Left lung (tissue), 4 donors: ENCODE measurements at regions not wholly inside any gene's neighbourhood (a gene's known extent, or its start where the extent isn't known, plus 50 kb on each side); places are given as distances from the start of the nearest gene placed in this dataset.

ENCODE experiments used
- ATAC-seq: fragments of 200-7000 bp; cut with Tn5 transposase; one replicate; pipeline ENCODE4 v1.9.1; 2020; ENCODE audit warnings: moderate library complexity
- DNase-seq, 4 donors: peaks; one replicate each; pipeline ENCODE4 v3.0.0-alpha.2; 2013 to 2020
- H3K27ac ChIP-seq, 2 donors: fragments of 200-600 bp; sonication (generic) in 1 of 2; one replicate each; pipeline versions ENCODE4 v1.5.0 to v1.8.0; 2020 to 2021
- H3K27me3 ChIP-seq, 2 donors: fragments of 200-600 bp; sonication (generic) in 1 of 2; one replicate each; pipeline versions ENCODE4 v1.5.0 to v1.8.0; 2020 to 2021
- H3K36me3 ChIP-seq, 2 donors: fragments of 200-600 bp; sonication (generic) in 1 of 2; one replicate each; pipeline versions ENCODE4 v1.5.0 to v1.8.0; 2020 to 2021
- H3K4me1 ChIP-seq, 2 donors: fragments of 200-600 bp; one replicate each; pipeline ENCODE4 v1.8.0; 2021
- H3K4me3 ChIP-seq, 2 donors: fragments of 200-600 bp; sonication (generic) in 1 of 2; one replicate each; pipeline versions ENCODE4 v1.5.0 to v1.8.0; 2020 to 2021; ENCODE audit warnings: mild to moderate bottlenecking in 1 of 2
- H3K9me3 ChIP-seq, 2 donors: fragments of 200-600 bp; sonication (generic) in 1 of 2; one replicate each; pipeline versions ENCODE4 v1.5.0 to v1.8.0; 2020 to 2021
- CTCF ChIP-seq, 2 donors: fragments of 200-600 bp; sonication (generic) in 1 of 2; IDR thresholded peaks; one replicate each; pipeline versions ENCODE4 v1.5.0 to v1.8.0; 2021; ENCODE audit warnings: antibody characterized with exemption in 2 of 2
- intact Hi-C, 2 donors: fragments of 100-400 bp; cut with DNase I; formaldehyde crosslinking; loops; one replicate each; pipeline versions ENCODE4 v1.11.2 to v1.14.2; 2022
- donor health status: DM: no; HTN: yes; CAD: no.
- donor health status: DM: no; HTN: no; CAD: no.

DNA sequence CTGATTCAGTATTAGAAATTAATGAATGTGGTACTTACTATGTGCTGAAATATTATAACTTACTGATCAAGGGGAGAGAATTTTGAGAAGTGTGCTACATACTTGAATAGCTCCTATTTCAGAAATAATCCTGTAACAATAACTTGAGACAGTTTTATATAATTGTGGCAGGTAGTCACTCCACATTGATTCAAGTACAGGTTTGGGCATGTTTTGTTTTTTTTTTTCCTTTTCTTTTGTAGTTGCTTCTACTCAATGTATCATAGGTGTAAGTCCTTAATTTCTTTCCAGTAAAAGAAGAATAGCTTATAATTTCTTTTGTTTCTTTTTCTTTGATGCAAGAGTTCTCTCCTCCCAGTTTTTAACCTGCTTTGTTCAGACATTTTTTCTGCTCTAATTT, 86.1 kb upstream of the ADGRL2 start:
- no peak for TF ChIP-seq CTCF (IDR thresholded peaks at IDR 0.05)
- Histone ChIP-seq H3K27ac (no peak overlapping the region), H3K4me3 (no peak overlapping the region), H3K27me3 (no peaks in the 10 kb centered on the region), H3K36me3 (peaks cover 0 to 2% of the 10 kb centered on the region in 2 donors), H3K9me3 (no peaks in the 10 kb centered on the region), H3K4me1 (no peaks in the 10 kb centered on the region)
- intact Hi-C loops = no loop called here
- DNase-seq = no peak
- no peak for ATAC-seq

GRCh38 chr1:81712425-81712824, 88.3 kb upstream of the ADGRL2 start:
- no peak for TF ChIP-seq CTCF (IDR thresholded peaks at IDR 0.05)
- no peak for DNase-seq
- H3K27ac ChIP-seq = no peak overlapping the region
- H3K36me3 ChIP-seq = peaks cover 0 to 2% of the 10 kb centered on the region in 2 donors
- no peaks in the 10 kb centered on the region for H3K4me1 ChIP-seq
- ATAC-seq = no peak
- no peak overlapping the region for H3K4me3 ChIP-seq
- no peaks in the 10 kb centered on the region for H3K9me3 ChIP-seq
- H3K27me3 ChIP-seq = no peaks in the 10 kb centered on the region
- intact Hi-C loops = no loop called here

DNA sequence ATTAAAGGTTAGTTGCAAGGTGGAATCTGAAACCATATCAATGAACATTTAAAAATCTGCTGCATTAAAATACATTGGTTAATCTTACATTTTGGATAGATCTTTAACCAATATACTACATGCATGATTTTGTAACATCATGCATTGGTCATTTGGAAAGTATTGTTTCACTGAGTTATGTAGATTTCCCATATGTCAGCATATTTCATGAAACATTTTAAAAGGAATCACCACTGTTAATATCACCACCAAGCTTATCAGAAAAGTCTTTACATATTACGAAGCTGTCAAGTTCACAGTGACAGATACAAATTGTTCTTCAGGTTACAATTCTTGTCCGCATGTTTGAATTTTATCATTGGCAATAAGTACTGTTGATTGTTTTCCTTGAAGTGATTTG, 89.9 kb upstream of the ADGRL2 start:
- no peaks in the 10 kb centered on the region for H3K9me3 ChIP-seq
- H3K4me3 ChIP-seq = no peak overlapping the region
- TF ChIP-seq CTCF (IDR thresholded peaks at IDR 0.05) = no peak
- H3K27ac ChIP-seq = no peak overlapping the region
- peaks cover 0 to 2% of the 10 kb centered on the region in 2 donors for H3K36me3 ChIP-seq
- intact Hi-C loops = no loop called here
- ATAC-seq (no peak), DNase-seq (no peak)
- H3K27me3 ChIP-seq = no peaks in the 10 kb centered on the region
- no peaks in the 10 kb centered on the region for H3K4me1 ChIP-seq

- Histone ChIP-seq H3K36me3 (no peaks in the 10 kb centered on the region), H3K27me3 (no peaks in the 10 kb centered on the region), H3K4me1 (peaks cover 0 to 3% of the 10 kb centered on the region in 2 donors), H3K9me3 (no peaks in the 10 kb centered on the region), H3K27ac (no peak overlapping the region), H3K4me3 (no peak overlapping the region)
- DNase-seq = no peak
- intact Hi-C loops = no loop called here
- TF ChIP-seq CTCF (IDR thresholded peaks at IDR 0.05) = no peak
- no peak for ATAC-seq
Measured at GRCh38 chr1:81708250-81708649, 92.5 kb upstream of the ADGRL2 start.

DNA sequence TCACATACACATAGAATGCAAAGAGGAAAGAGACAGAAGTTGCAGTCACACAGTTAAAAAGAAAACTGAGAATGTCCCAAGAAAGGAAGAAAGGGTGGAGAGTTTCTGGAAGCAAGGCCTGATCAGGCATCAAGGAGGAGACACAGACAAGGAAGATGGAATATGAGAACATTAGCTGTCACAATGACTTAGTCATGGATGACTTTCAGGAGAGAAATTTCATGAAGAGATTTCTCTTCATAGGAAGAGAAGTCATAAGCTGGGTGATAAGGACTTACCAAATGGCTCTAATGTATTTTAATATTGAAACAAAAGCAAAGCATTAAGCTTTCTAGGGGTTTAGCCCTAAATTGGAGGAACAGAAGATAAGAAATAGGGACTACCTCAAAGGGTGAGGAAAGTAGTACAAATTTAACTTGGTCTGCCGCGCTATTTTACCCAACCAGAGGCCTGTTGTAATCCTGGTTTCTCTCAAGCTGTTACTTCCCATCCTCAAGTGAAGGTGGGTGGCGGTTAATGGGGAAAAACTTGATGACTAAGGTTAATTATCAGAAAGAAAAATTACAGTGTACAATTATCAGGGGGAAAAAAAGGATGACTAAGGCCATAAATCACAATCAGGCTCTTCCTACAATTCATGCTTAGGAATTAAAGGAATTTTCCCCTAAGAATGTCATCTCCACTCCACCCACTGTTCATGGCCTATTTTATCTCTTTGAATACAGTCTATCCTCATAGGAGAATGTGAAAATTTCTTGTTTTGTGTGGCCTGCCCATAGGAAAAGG, 93.9 kb upstream of the ADGRL2 start:
- Histone ChIP-seq H3K27ac (no peak overlapping the region), H3K27me3 (no peaks in the 10 kb centered on the region), H3K36me3 (no peaks in the 10 kb centered on the region), H3K4me3 (no peak overlapping the region), H3K4me1 (peaks cover 0 to 3% of the 10 kb centered on the region in 2 donors), H3K9me3 (no peaks in the 10 kb centered on the region)
- DNase-seq = no peak
- TF ChIP-seq CTCF (IDR thresholded peaks at IDR 0.05) = no peak
- intact Hi-C loops = no loop called here
- no peak for ATAC-seq
